Psoas muscle (tissue), 7 donors: ENCODE measurements at regions not wholly inside any gene's neighbourhood (a gene's known extent, or its start where the extent isn't known, plus 50 kb on each side); places are given as distances from the start of the nearest gene placed in this dataset.

Experiments
- ATAC-seq, 4 donors: fragments of 200-7000 bp; cut with Tn5 transposase; one replicate each; pipeline ENCODE4 v1.9.1; 2020; ENCODE audit warnings: moderate library complexity in 3 of 4, mild to moderate bottlenecking in 2 of 4
- DNase-seq, 2 donors: peaks; one replicate each; pipeline ENCODE4 v3.0.0-alpha.2; 2020
- H3K27ac ChIP-seq: fragments of 200-600 bp; one replicate; pipeline ENCODE4 v1.8.0; 2022
- H3K27me3 ChIP-seq, 3 donors: fragments of 200-600 bp in 1 of 3; one replicate each; pipeline versions ENCODE4 v1.6.1 to v1.8.0; 2013 to 2022; ENCODE audit warnings: low read length in 2 of 3, mild to moderate bottlenecking in 2 of 3, moderate library complexity in 1 of 3; ENCODE audit not compliant: insufficient read depth in 3 of 3
- H3K36me3 ChIP-seq, 2 donors: fragments of 200-600 bp in 1 of 2; one replicate each; pipeline versions ENCODE4 v1.6.1 to v1.8.0; 2013 to 2022; ENCODE audit warnings: low read depth in 1 of 2, mild to moderate bottlenecking in 1 of 2, moderate library complexity in 1 of 2; ENCODE audit not compliant: insufficient read depth in 1 of 2
- H3K4me1 ChIP-seq: fragments of 200-600 bp; one replicate; pipeline ENCODE4 v1.8.0; 2022
- H3K4me3 ChIP-seq: fragments of 200-600 bp; one replicate; pipeline ENCODE4 v1.8.0; 2022; ENCODE audit warnings: mild to moderate bottlenecking
- H3K9me3 ChIP-seq: fragments of 200-600 bp; one replicate; pipeline ENCODE4 v1.8.0; 2022
- WGBS, 3 donors: extraction: QIAGEN DNeasy Blood & Tissue Kit; methylation state at CpG; one replicate each; pipeline versions ENCODE4 v1.1.6 to v1.1.7; 2013; 5-methylcytosine and 5-hydroxymethylcytosine counted together
- intact Hi-C, 2 donors: fragments of 100-400 bp; cut with DNase I; formaldehyde crosslinking; loops; one replicate each; pipeline versions ENCODE4 v1.11.0 to v1.14.2; 2022
- TF ChIP-seq, protein P1 (sequence below): fragments of 200-600 bp; IDR thresholded peaks from one replicate; pipeline ENCODE4 v1.8.0; 2022; ENCODE audit warnings: antibody characterized with exemption
- donor health status: healthy with polysubstance abuse.
- donor health status: DM: no; HTN: no; CAD: no; lungs with moderate emphysema.
- donor health status: Bipolar disorder and iron deficiency.
- donor health status: healthy.
- donor health status: DM: yes; HTN: yes; CAD: no.
- donor health status: DM: no; HTN: no; CAD: no.
- donor health status: DM: yes; HTN: yes; CAD: no.

DNA sequence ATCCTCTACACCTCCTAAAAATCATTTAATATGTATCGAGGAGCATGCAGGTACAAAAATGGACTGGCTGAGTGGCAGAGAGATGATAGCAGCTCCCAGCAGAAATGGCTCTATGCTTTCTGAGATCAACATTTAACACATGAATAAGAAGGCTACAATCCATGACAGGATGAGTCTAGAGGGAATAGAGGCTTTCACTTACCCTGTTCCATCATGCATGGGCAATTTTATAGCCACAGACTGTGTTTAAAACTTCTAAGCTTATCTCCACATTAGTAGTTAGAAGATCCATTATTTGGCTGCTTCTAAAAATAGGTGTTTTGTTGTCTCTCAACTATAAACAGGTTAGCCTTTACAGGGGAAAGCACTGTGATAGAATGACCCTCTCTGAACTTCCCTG is 149.1 kb upstream of the ARHGAP28 start:
- no peak overlapping the region for H3K4me3 ChIP-seq
- H3K9me3 ChIP-seq, result no peaks in the 10 kb centered on the region
- intact Hi-C loops, result no loop called here
- H3K4me1 ChIP-seq, result no peaks in the 10 kb centered on the region
- H3K36me3 ChIP-seq, result no peaks in the 10 kb centered on the region
- TF ChIP-seq, protein P1, sequence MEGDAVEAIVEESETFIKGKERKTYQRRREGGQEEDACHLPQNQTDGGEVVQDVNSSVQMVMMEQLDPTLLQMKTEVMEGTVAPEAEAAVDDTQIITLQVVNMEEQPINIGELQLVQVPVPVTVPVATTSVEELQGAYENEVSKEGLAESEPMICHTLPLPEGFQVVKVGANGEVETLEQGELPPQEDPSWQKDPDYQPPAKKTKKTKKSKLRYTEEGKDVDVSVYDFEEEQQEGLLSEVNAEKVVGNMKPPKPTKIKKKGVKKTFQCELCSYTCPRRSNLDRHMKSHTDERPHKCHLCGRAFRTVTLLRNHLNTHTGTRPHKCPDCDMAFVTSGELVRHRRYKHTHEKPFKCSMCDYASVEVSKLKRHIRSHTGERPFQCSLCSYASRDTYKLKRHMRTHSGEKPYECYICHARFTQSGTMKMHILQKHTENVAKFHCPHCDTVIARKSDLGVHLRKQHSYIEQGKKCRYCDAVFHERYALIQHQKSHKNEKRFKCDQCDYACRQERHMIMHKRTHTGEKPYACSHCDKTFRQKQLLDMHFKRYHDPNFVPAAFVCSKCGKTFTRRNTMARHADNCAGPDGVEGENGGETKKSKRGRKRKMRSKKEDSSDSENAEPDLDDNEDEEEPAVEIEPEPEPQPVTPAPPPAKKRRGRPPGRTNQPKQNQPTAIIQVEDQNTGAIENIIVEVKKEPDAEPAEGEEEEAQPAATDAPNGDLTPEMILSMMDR, result no peak
- H3K27me3 ChIP-seq, result no peaks in the 10 kb centered on the region
- DNase-seq, result no peak
- H3K27ac ChIP-seq, result no peak overlapping the region
- 80 to 91% (median 84%) methylated on average over 1 of the region's 1 CpG for WGBS, 3 donors
- ATAC-seq, result no peak

DNA sequence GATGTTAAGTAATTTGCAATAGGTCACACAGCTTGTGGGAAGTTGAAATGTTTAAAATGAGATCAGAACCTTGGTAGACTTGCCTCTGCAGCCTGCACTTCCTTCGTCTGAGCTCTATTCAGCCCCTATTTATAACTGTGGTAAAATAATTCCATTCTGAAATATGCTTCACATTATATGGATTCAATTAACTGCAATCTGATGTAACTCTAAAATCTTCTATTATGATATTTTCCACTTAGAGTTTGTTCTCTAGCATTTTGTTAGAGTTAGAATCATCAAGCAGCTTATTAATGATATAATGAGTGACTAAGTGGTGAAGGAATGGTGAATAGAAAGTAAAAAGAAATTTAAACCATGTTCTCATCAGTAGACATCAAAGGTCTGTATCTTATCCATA is 139.6 kb upstream of the ARHGAP28 start:
- Histone ChIP-seq H3K4me1 (no peaks in the 10 kb centered on the region), H3K27ac (no peak overlapping the region), H3K27me3 (no peaks in the 10 kb centered on the region), H3K4me3 (no peak overlapping the region), H3K36me3 (no peaks in the 10 kb centered on the region), H3K9me3 (no peaks in the 10 kb centered on the region)
- no peak for ATAC-seq
- intact Hi-C loops, result no loop called here
- 75 to 80% (median 76%) methylated on average over 1 of the region's 1 CpG for WGBS, 3 donors
- TF ChIP-seq, protein P1, result no peak
- no peak for DNase-seq

DNA sequence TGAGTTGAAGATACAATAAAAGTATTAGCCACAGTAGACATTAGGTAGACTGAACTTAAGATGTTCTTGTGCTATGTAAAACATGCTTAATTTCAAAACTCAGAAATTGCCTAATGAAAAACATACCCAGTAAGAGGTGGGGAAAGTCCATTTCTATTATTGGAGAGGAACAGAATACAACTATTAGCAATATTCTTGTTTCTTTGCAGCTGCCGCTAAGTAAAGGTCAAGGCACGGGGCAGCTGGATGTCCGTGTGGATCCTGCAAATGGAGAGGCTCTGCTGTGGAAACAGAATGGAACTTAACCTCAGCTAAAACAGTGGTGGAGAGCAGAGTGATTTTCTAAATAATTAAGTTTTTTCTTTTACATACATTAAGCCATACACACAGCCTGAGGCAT is 139.2 kb upstream of the ARHGAP28 start:
- WGBS, 3 donors, result 54 to 65% (median 55%) methylated on average over 3 of the region's 3 CpGs
- no peak for DNase-seq
- Histone ChIP-seq H3K27me3 (no peaks in the 10 kb centered on the region), H3K27ac (no peak overlapping the region), H3K9me3 (no peaks in the 10 kb centered on the region), H3K4me1 (no peaks in the 10 kb centered on the region), H3K4me3 (no peak overlapping the region), H3K36me3 (no peaks in the 10 kb centered on the region)
- TF ChIP-seq, protein P1, result no peak
- no peak for ATAC-seq
- intact Hi-C loops, result no loop called here

DNA sequence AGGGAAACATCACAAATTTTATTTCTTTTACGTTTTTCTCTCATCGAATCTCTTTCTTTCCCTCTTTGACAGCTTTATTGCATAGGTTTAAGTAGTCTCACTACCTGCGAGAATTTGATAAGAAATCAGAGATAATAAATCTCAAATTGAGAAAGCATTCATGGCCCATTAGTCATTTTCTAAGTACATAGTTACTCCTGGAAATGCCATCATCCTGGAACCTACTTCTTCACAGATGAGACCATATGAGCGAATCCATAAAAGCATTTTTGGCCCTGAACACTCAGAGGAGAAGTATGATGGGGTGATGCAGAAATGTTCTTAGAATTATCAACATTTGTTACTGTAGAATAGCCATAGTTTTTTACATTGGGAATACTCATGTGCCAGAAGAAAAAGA is 138.0 kb upstream of the ARHGAP28 start:
- intact Hi-C loops, result no loop called here
- H3K4me3 ChIP-seq, result no peak overlapping the region
- no peaks in the 10 kb centered on the region for H3K9me3 ChIP-seq
- H3K4me1 ChIP-seq, result no peaks in the 10 kb centered on the region
- TF ChIP-seq, protein P1, result no peak
- DNase-seq (no peak), ATAC-seq (no peak)
- 88 to 93% (median 92%) methylated on average over 4 of the region's 4 CpGs for WGBS, 3 donors
- H3K36me3 ChIP-seq, result no peaks in the 10 kb centered on the region
- no peaks in the 10 kb centered on the region for H3K27me3 ChIP-seq
- no peak overlapping the region for H3K27ac ChIP-seq

DNA sequence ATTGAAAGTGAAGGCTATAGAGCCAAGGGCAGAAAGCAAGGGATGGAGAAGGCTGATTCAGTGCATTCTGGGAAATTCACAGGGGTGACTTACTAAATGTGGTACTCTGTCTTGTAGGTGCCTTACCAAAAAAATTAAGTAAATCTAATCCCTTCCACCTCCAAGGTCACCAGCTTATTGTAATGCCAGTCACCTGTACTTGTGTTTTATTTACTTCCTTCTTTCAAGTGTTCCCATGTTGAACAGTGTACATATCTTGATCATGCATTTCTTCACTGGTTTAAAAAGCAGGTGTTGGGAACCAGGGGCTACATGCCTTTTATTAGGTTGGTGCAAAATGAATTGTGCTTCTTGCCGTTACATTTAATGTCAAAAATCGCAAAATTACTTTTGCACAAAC is 137.0 kb upstream of the ARHGAP28 start:
- WGBS, 3 donors, result 91 to 97% (median 93%) methylated on average over 2 of the region's 2 CpGs
- H3K36me3 ChIP-seq, result no peaks in the 10 kb centered on the region
- H3K27me3 ChIP-seq, result no peaks in the 10 kb centered on the region

More for the DNA sequence above, 137.0 kb upstream of the ARHGAP28 start:
- no peak overlapping the region for H3K27ac ChIP-seq
- H3K9me3 ChIP-seq, result no peaks in the 10 kb centered on the region
- TF ChIP-seq, protein P1, result no peak
- ATAC-seq (no peak), DNase-seq (no peak)
- intact Hi-C loops, result no loop called here
- no peaks in the 10 kb centered on the region for H3K4me1 ChIP-seq
- no peak overlapping the region for H3K4me3 ChIP-seq
